ENCODE measurements at regions not wholly inside any gene's neighbourhood (a gene's known extent, or its start where the extent isn't known, plus 50 kb on each side); places are given as distances from the start of the nearest gene placed in this dataset.

GRCh38 chr5:153030755-153031725, 459.4 kb upstream of the GRIA1 start:
- Histone ChIP-seq H3K4me1 (no peaks in the 10 kb centered on the region), H3K4me3 (no peak overlapping the region), H3K36me3 (no peaks in the 10 kb centered on the region), H3K9me3 (peaks cover 0 to 21% (median 0%) of the 10 kb centered on the region in 11 donors), H3K27me3 (no peaks in the 10 kb centered on the region), H3K27ac (no peak overlapping the region)
- no peak for ATAC-seq
- 76 to 79% methylated on average over 5 of the region's 5 CpGs for WGBS, 2 donors
- intact Hi-C loops (cut with DNase I): no loop called here
- no peak for TF ChIP-seq CTCF (IDR thresholded peaks at IDR 0.05)
- no peak for DNase-seq

- 71 to 76% methylated on average over 3 of the region's 3 CpGs for WGBS, 2 donors
- peaks cover 0 to 14% (median 0%) of the 10 kb centered on the region in 11 donors for H3K9me3 ChIP-seq
- H3K4me1 ChIP-seq: no peaks in the 10 kb centered on the region
- ATAC-seq (no peak), DNase-seq (no peak)
- H3K27me3 ChIP-seq: no peaks in the 10 kb centered on the region
- TF ChIP-seq CTCF (IDR thresholded peaks at IDR 0.05): no peak
- H3K4me3 ChIP-seq: no peak overlapping the region
- no peaks in the 10 kb centered on the region for H3K36me3 ChIP-seq
- no peak overlapping the region for H3K27ac ChIP-seq
- intact Hi-C loops (cut with DNase I): no loop called here
Observed at GRCh38 chr5:153039501-153039900, 451.0 kb upstream of the GRIA1 start.

- ATAC-seq: no peak
- 71 to 74% methylated on average over 1 of the region's 1 CpG for WGBS, 2 donors
- intact Hi-C loops (cut with DNase I): no loop called here
Observed at GRCh38 chr5:153043886-153044285, 446.6 kb upstream of the GRIA1 start.

More at GRCh38 chr5:153043886-153044285, 446.6 kb upstream of the GRIA1 start:
- H3K36me3 ChIP-seq: no peaks in the 10 kb centered on the region
- TF ChIP-seq CTCF (IDR thresholded peaks at IDR 0.05): no peak
- no peaks in the 10 kb centered on the region for H3K4me1 ChIP-seq
- H3K27me3 ChIP-seq: no peaks in the 10 kb centered on the region
- no peak for DNase-seq
- H3K27ac ChIP-seq: no peak overlapping the region
- H3K4me3 ChIP-seq: no peak overlapping the region
- H3K9me3 ChIP-seq: peaks cover 0 to 7% (median 0%) of the 10 kb centered on the region in 11 donors

Measured in heart right ventricle (tissue), 16 donors.